ENCODE measurements at regions not wholly inside any gene's neighbourhood (a gene's known extent, or its start where the extent isn't known, plus 50 kb on each side); places are given as distances from the start of the nearest gene placed in this dataset.

DNA sequence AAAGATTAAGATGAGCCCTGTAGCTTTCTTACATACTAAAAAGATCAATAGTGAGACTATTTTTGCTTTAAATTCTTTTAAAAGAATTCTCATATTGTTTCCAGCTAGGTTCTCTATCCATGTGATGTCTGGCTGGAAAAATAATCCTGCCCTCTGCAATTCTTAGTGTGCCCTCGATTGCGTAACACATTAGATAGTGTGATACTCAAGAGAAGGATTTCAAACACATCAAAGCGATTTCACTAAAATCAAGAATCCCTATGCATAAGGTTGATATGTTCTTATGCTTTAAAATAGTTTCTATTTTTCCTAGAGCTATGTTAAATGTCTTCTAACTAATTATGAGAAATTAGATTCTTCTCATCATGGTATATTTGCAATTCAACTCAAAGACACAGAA, 127.3 kb upstream of the PLEKHA5 start:
- no peaks in the 10 kb centered on the region for H3K9me3 ChIP-seq
- intact Hi-C loops (cut with DNase I): no loop called here
- no peaks in the 10 kb centered on the region for H3K4me1 ChIP-seq
- TF ChIP-seq, protein P1, sequence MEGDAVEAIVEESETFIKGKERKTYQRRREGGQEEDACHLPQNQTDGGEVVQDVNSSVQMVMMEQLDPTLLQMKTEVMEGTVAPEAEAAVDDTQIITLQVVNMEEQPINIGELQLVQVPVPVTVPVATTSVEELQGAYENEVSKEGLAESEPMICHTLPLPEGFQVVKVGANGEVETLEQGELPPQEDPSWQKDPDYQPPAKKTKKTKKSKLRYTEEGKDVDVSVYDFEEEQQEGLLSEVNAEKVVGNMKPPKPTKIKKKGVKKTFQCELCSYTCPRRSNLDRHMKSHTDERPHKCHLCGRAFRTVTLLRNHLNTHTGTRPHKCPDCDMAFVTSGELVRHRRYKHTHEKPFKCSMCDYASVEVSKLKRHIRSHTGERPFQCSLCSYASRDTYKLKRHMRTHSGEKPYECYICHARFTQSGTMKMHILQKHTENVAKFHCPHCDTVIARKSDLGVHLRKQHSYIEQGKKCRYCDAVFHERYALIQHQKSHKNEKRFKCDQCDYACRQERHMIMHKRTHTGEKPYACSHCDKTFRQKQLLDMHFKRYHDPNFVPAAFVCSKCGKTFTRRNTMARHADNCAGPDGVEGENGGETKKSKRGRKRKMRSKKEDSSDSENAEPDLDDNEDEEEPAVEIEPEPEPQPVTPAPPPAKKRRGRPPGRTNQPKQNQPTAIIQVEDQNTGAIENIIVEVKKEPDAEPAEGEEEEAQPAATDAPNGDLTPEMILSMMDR (IDR thresholded peaks at IDR 0.05): no peak
- H3K27me3 ChIP-seq: no peaks in the 10 kb centered on the region
- H3K27ac ChIP-seq: no peak overlapping the region
- no peaks in the 10 kb centered on the region for H3K36me3 ChIP-seq
- H3K4me3 ChIP-seq: no peak overlapping the region
- no peak for DNase-seq (ENCODE audit: low spot score in 2 of 2)

DNA sequence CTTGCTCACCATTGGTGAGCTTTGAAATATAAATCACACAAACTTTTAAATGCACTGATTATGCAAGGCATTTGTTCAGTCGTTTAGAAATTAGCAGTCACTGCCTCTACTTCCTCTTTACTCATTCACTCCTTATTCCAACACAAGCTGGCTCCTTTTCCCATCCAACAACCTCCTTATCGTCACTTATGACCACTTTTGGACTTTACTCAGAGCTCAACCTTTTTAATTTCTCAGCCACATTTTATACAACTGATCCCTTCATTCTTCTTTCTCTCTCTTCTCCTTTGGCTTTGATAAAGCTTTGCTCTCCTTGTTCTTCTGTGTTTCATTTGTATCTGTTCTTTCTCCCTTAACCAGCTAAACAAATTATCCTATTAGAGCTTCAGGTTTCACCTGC, 126.4 kb upstream of the PLEKHA5 start:
- TF ChIP-seq, protein P1 (IDR thresholded peaks at IDR 0.05): no peak
- H3K27me3 ChIP-seq: no peaks in the 10 kb centered on the region
- no peak overlapping the region for H3K27ac ChIP-seq
- DNase-seq (ENCODE audit: low spot score in 2 of 2): no peak
- no peaks in the 10 kb centered on the region for H3K4me1 ChIP-seq
- intact Hi-C loops (cut with DNase I): no loop called here
- H3K9me3 ChIP-seq: no peaks in the 10 kb centered on the region
- no peak overlapping the region for H3K4me3 ChIP-seq
- no peaks in the 10 kb centered on the region for H3K36me3 ChIP-seq

DNA sequence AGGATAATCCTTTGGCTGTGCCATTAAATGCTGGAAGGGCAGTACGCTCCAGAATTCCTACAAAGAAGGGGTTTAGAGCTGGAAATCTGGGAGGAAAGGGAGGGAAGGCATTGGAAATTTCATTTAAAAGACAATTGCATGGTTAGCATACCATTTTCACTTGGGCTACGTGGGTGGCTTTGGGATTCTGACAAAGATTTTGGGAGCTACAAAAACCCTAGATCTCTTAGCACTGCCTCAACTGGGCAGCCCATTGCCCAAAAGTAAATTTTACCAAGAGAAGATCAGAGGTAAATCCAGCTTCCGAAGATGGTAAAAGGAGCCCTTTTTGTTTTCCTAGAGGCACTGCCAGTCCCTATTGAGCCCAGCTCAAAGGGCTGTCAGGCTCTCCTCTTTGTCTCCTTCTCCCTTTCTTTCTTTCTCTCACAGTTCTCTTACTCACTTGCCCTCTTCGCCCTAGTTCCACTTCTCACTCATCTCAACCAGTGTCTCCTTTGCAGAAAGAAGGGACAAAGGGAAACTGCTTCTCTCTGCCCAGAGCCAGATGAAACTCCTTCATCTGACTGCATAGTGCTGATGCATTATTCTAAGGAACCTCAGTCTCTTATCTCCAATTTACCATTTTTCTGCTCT, 125.4 kb upstream of the PLEKHA5 start:
- TF ChIP-seq, protein P1 (IDR thresholded peaks at IDR 0.05): no peak
- Histone ChIP-seq H3K9me3 (no peaks in the 10 kb centered on the region), H3K27me3 (no peaks in the 10 kb centered on the region), H3K4me1 (no peaks in the 10 kb centered on the region), H3K4me3 (no peak overlapping the region), H3K27ac (no peak overlapping the region), H3K36me3 (no peaks in the 10 kb centered on the region)
- intact Hi-C loops (cut with DNase I): no loop called here
- DNase-seq (ENCODE audit: low spot score in 2 of 2): no peak

- TF ChIP-seq, protein P1 (IDR thresholded peaks at IDR 0.05): no peak
- Histone ChIP-seq H3K9me3 (no peaks in the 10 kb centered on the region), H3K36me3 (no peaks in the 10 kb centered on the region), H3K4me1 (no peaks in the 10 kb centered on the region), H3K4me3 (no peak overlapping the region), H3K27ac (no peak overlapping the region), H3K27me3 (no peaks in the 10 kb centered on the region)
- intact Hi-C loops (cut with DNase I): no loop called here
- no peak for DNase-seq (ENCODE audit: low spot score in 2 of 2)
Observed at GRCh38 chr12:19005257-19005801, 124.2 kb upstream of the PLEKHA5 start.

DNA sequence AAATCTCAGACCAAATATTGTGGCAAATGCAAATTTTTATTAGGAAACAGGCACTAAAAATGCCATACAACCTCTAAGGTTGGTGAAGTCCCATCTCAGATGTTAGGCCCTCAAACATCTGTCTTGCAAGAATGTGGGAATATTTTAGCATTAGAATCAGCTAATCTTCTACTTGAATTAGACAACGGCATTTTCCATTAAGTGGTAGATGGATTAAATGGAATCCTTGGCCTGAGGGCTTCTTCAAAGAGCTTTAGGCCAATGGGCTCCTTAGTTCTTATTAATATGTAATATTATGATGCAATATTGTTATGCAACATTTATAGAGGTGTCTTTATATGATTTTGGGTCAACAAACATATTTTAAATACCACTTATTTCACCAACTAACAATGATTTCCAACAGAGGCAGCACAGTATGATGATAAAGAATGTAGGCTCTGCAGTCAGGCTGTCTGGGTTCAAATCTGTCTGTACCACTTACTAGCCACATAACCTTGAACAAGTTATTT, 122.9 kb upstream of the PLEKHA5 start:
- H3K27ac ChIP-seq: no peak overlapping the region
- no peaks in the 10 kb centered on the region for H3K27me3 ChIP-seq
- no peaks in the 10 kb centered on the region for H3K9me3 ChIP-seq
- intact Hi-C loops (cut with DNase I): no loop called here
- H3K4me3 ChIP-seq: no peak overlapping the region
- no peaks in the 10 kb centered on the region for H3K36me3 ChIP-seq
- TF ChIP-seq, protein P1 (IDR thresholded peaks at IDR 0.05): no peak
- DNase-seq (ENCODE audit: low spot score in 2 of 2): no peak
- H3K4me1 ChIP-seq: no peaks in the 10 kb centered on the region
